Activated CD4-positive, CD25-positive, alpha-beta regulatory T cell treated with anti-CD3 and anti-CD28 coated beads, Interleukin-2, amount 50 U/mL, for 24 hours (primary cell): ENCODE measurements at regions not wholly inside any gene's neighbourhood (a gene's known extent, or its start where the extent isn't known, plus 50 kb on each side); places are given as distances from the start of the nearest gene placed in this dataset.
"Not testable (repeated sequence)": the region's sequence is repeated elsewhere in the genome, so short reads cannot be mapped to it uniquely, and the experiment has no call there.

Experiments
- ATAC-seq, 2 donors: fragments of 150-1000 bp; cut with Tn5 transposase; one replicate each; pipeline ENCODE4 v1.10.0; 2021; ENCODE audit warnings: mild to moderate bottlenecking in 1 of 2, moderate library complexity in 1 of 2

GRCh38 chr18:22570492-22570891 lies 152.8 kb upstream of the CTAGE1 start:
- ATAC-seq: no peak

- no peak for ATAC-seq
These were observed 154.6 kb upstream of the CTAGE1 start for GRCh38 chr18:22572341-22572740.

GRCh38 chr18:22579271-22579670 lies 161.6 kb upstream of the CTAGE1 start:
- no peak for ATAC-seq

- no peak for ATAC-seq
These were observed 167.6 kb upstream of the CTAGE1 start for GRCh38 chr18:22585333-22585732.

- ATAC-seq: no peak
These were observed 168.1 kb upstream of the CTAGE1 start for GRCh38 chr18:22585821-22586220.

GRCh38 chr18:22591222-22591621 lies 173.5 kb upstream of the CTAGE1 start:
- no peak for ATAC-seq

- no peak for ATAC-seq
These were observed 176.5 kb upstream of the CTAGE1 start for GRCh38 chr18:22594155-22594690.

GRCh38 chr18:22601481-22601880 lies 183.8 kb upstream of the CTAGE1 start:
- no peak for ATAC-seq

GRCh38 chr18:22602456-22602855 lies 184.7 kb upstream of the CTAGE1 start:
- not testable (repeated sequence) for ATAC-seq

- no peak for ATAC-seq
These were observed 186.2 kb upstream of the CTAGE1 start for GRCh38 chr18:22603902-22604301.

- ATAC-seq: no peak
These were observed 186.8 kb upstream of the CTAGE1 start for GRCh38 chr18:22604390-22604985.

GRCh38 chr18:22604986-22605421 lies 187.3 kb upstream of the CTAGE1 start:
- ATAC-seq: no peak

- ATAC-seq: no peak
These were observed 188.0 kb upstream of the CTAGE1 start for GRCh38 chr18:22605736-22606135.

- no peak for ATAC-seq
These were observed 189.0 kb upstream of the CTAGE1 start for GRCh38 chr18:22606563-22607283.

- ATAC-seq: no peak
These were observed 189.5 kb upstream of the CTAGE1 start for GRCh38 chr18:22607284-22607635.

GRCh38 chr18:22608847-22609246 lies 191.1 kb upstream of the CTAGE1 start:
- ATAC-seq: no peak

GRCh38 chr18:22609642-22610041 lies 191.9 kb upstream of the CTAGE1 start:
- ATAC-seq: no peak

GRCh38 chr18:22613058-22613690 lies 195.5 kb upstream of the CTAGE1 start:
- no peak for ATAC-seq

GRCh38 chr18:22613788-22614187 lies 196.1 kb upstream of the CTAGE1 start:
- ATAC-seq: no peak

- no peak for ATAC-seq
These were observed 205.8 kb upstream of the CTAGE1 start for GRCh38 chr18:22623513-22623912.

- no peak for ATAC-seq
These were observed 206.5 kb upstream of the CTAGE1 start for GRCh38 chr18:22624176-22624575.

- no peak for ATAC-seq
These were observed 207.7 kb upstream of the CTAGE1 start for GRCh38 chr18:22625406-22625805.

GRCh38 chr18:22626771-22627170 lies 209.1 kb upstream of the CTAGE1 start:
- ATAC-seq: no peak

GRCh38 chr18:22627506-22627905 lies 209.8 kb upstream of the CTAGE1 start:
- no peak for ATAC-seq
